GM21723 (cell line): ENCODE measurements at regions not wholly inside any gene's neighbourhood (a gene's known extent, or its start where the extent isn't known, plus 50 kb on each side); places are given as distances from the start of the nearest gene placed in this dataset.
"Not testable (repeated sequence)": the region's sequence is repeated elsewhere in the genome, so short reads cannot be mapped to it uniquely, and the experiment has no call there.

Source experiments
- ATAC-seq: cut with Tn5 transposase; IDR thresholded peaks from one replicate; pipeline ENCODE4 v1.9.1; 2021; ENCODE audit warnings: mild to moderate bottlenecking, moderate library complexity; ENCODE audit not compliant: unreplicated experiment

DNA sequence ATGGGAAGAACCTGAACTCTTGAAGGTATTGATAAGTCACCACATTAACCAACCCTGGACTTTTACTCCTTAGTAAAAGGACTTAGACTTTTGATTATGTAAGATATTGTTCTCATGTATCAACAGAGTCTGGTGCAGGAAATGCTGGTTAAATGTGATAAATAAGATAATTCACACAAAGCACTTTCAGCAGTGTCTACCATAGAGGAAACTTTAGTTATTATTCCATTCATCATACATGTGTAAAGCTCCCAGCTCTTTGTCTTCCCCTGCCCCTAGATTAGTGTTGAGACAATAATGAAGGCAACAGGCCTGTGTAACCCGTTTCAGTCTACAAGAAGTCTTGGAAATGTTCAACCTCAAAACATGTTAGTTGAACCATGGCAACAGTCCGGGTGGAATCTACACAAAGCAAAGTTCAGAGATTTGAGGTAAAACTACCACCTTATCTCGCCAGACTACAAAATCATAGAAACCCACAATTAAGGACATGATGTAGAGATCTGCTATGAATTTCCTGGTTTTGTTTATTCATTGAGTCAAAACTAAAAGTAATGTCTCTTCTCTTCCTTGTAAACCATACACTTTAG lies 109.9 kb upstream of the ADO start:
- no peak for ATAC-seq

DNA sequence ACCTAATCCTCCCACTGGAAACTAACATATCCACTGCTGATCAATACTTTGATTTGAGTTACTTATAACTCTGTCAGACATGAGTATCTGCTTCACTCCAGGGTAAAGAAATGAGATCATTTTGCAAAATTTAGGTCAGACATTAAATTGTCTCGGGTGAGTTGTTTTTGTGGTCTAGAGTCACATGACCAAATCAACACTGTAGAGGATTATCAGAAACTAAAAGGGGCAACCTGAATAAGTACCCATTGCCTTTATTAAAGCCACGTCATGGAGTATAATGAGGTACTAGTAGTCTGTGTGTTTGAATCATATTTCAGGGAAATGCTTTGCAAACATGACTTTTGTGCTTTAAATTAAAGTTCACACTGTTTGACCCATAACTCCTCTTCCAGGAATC lies 107.7 kb upstream of the ADO start:
- no peak for ATAC-seq

DNA sequence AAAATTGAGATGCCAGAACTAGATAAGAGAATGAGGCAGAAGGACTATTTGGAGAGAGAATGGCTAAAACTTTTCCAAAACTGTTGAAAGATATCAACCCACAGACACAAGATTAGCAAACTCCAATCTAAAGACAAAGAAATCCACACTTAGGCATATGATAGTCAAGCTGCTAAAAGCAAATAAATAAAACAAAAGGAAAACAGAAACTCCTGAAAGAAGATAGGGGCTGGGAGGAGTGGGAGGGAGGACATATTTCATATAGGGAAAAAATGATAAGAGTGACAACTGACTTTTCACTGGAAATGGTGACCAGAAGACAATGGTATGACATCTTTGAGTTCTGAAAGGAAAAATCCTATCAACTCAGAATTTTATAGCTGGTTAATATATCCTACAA lies 105.4 kb upstream of the ADO start:
- ATAC-seq, result no peak

DNA sequence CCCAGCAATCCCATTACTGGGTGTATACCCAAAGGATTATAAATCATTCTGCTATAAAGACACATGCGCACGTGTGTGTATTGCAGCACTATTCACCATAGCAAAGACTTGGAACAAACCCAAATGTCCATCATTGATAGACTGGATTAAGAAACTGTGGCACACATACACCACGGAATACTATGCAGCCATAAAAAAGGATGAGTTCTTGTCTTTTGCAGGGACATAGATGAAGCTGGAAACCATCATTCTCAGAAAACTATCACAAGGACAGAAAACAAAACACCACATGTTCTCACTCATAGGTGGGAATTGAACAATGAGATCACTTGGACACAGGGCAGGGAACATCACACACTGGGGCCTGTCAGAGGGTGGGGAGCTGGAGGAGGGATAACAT lies 100.4 kb upstream of the ADO start:
- not testable (repeated sequence) for ATAC-seq

DNA sequence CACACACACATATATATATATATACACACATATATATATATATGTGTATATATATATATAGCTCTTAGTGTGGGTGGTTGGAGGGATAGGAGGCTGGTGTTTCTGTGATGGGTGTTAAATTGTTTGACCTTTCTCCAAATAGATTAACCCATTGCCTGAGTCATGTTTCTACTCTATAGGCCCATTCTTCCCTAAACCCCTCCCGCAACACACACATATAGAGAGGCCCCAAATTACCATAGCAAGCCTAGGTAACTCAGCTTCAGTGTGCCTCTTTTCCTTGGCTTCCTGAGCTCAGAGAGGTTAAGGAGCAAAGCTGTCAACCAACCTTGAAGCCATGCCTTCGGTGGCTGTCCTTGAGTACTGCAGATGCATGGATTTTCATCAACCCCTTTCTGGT lies 98.7 kb upstream of the ADO start:
- ATAC-seq, result no peak

DNA sequence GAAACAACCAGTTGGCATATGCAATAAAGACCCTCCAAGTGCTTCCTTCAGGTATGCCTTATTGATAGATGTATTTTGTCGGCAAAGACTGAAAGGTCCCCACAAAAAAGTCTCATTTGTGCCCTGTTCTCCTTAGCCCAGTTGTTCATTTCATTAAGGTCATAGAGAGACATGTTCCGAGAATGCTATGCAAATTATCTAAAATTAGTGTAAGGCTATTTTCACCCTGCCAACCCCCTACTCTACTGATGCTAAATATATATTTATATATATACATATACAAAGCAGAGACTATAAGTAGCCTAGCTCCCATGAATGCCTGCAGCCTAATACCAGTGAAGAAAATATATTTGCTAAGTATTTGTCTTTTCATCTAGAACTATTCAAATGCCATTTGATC lies 96.7 kb upstream of the ADO start:
- peak; percentile 84 for ATAC-seq

DNA sequence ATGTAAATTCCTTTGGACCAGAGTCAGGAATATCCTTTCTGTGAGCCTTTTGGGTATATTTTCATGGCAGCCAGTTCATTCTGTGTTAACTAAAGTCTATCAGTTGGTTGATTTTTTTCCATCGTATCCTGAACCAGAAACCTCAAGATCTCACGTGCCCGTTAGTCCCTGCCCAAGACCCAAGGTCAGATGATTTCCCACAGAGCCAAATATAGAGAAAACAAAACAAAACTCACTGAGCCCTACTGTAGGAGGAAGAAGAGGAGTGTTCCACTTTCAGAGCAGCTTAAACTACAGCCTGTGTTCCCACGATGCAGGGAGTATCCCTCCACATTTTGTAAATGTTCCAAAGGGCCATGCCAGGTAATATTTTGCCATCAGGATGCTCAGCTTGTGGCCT lies 96.0 kb upstream of the ADO start:
- peak; percentile 58 for ATAC-seq

DNA sequence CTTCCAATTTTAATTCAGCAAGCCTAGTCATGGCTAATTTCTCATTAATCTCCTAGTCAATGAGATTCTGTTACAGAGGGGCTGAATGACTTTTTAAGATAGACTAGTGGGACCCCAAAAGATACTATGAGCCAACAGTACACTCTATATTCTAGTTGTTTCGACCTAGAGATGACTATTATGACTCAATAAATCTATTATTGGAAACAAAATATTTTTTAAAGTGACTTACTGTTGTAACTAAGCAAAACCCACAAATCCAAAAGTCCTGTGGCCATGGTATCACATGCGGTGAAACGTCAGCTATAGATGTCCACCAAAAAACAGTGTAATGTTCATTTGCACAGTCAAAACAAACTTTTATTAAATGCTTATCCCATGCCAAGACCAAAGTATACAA lies 95.3 kb upstream of the ADO start:
- ATAC-seq, result no peak

DNA sequence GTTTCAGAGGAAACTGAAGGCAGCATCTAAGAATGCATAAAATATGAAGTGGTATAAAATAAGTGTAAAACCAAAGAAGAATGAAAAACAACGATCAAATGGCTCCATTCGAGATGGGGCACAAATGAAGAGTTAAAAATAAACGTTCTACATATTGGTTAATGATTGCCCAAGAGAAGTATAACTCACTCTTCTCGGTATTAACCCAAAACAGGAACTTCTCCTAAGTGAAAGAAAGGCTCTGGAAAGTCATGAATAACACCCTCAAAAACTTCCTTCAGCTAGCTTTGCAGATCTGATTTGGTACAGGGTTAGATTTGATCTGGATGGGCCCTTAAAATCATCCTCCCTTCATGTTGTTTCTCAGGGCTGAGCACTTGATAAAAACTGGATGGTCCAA lies 94.3 kb upstream of the ADO start:
- ATAC-seq, result no peak

DNA sequence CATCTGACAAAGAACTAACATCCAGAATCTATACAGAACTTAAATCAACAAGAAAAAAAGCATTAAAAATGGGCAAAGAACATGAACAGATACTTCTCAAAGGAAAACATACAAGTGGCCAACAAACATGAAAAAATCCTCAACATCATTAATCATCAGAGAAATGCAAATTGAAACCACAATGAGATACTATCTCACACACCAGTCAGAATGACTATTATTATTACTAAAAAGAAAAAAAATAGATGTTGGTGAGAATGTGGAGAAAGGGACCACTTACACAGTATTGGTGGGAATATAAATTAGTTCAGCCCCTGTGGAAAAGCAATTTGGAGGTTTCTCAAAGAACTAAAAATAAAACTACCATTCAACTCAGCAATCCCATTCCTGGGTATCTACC lies 89.1 kb upstream of the ADO start:
- no peak for ATAC-seq

DNA sequence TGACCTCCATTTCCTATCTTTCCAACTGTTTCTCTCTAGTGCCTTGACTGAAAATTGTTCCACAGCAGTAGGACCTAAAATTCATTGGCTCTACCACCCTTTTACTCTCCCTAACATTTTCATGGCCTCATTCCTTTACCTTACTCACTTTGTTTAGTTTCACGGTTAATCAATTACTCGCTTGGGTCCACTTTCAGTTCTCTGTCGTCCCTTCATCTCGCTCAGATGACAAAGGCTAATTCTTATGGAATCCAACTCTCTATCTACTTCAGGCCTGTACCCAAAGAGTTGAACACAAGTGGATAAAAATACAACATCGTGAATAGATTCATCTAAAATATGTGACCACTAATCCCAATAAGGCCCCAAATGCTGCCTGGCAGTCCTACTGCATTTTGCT lies 85.9 kb upstream of the ADO start:
- no peak for ATAC-seq

DNA sequence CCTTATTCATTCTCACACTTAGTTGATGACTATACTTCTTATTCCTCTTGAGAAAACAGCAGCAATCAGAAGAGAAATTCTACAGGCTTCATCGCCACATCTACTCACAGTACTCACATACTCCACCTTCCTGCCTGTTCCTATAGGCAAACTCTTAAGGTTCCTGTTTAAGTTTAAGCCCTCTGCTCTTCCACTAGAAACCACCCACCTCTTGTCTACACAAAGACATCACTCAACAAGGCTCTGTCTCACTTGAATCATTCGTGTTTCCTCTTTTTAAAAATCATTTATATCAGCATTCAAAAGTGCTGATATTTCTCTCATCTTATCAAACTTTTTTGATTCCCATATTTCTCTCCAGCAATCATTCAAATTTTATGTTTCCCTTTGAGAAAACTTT lies 85.5 kb upstream of the ADO start:
- no peak for ATAC-seq

DNA sequence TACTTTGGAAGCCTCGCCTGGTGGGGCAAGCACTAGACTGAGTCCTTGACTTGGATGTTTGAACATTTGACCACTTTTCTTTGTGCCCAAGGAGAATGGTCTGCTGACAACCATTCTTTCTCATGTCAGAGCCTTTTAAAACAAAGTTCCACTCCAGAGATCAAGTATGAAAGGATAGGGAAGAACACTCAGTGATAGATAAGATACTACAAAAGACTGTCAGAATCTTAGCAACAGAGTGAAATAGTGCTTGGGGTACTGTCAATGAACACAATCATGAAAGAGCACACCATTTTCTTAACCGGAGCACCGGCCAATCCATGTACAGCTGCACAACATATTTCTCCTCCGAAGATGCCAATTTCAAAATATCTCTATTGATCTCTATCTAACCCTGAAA lies 82.8 kb upstream of the ADO start:
- no peak for ATAC-seq

DNA sequence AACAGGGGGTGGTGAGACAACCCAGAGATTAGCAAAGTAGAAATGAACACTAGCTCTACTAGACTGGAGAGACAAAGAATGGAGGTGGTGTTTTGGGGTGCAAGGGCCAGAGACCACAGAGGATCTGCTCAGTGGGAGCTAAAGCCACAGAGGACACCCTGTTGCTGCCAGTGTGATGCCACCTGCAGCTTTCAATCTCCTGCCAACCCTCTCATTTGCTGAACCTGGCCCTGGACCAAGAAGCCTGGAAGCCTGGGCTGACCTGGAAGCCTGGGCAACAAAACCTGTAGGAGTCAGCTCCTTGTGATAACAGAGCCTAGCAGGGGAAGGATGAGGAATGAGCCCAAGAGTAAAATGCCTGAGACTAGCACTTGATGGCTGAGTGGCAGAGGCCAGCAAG lies 81.1 kb upstream of the ADO start:
- no peak for ATAC-seq

DNA sequence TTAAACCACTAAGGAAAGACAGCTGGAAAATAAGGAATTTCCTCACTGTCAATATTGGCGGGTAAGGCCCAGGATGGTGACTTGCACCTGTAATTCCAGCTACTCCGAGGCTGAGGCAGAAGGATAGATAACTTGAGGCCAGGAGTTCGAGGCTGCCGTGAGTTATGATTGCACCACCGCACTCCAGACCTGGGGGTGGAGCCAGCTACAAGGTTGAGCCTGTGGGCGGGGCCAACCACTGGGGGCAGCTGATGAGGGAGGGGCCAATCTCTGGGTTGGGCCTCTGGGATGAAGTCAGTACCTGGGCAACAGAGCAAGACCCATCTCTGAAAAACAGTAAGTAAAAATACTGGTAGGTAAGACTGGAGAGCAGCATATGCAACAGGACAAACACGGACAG lies 80.1 kb upstream of the ADO start:
- ATAC-seq, result no peak

DNA sequence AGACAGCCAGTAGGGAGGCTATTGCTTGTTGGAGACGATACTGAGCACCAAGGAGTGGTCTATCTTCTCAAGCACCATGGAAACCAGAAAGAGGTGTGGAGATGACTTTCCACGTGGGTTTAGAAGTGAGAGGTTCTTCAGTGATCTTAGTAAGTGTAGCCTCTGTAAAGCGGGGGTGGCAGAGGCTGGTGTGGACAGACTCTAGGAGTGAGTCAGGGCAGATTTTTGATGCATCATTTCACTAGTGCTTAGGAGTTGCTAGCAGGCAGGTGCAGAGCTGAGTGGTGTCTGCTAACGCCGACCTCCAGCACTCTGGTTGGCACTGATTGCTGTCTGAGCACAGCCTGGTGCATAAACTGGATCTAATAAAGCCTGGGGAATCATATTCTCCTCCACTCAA lies 78.4 kb upstream of the ADO start:
- ATAC-seq, result peak; percentile 94

DNA sequence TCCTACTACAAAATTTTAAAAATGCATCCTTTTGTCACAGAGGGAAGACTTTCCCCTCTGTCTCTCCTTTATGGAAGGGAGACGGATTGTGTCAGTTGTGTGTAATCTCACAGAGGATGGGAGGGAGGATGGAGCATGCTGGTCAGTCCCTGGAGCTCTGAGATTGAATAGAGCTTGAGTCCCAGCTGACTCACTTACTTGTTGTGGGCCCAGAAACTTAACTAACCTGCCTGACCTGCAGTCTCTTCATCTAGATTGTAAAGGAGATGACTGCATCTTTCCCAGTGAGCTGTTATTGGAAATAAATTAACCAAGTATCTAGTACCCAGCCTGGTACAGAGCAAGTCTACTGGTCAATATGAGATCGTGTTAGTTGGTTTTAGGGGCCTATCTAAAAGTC lies 77.9 kb upstream of the ADO start:
- no peak for ATAC-seq

DNA sequence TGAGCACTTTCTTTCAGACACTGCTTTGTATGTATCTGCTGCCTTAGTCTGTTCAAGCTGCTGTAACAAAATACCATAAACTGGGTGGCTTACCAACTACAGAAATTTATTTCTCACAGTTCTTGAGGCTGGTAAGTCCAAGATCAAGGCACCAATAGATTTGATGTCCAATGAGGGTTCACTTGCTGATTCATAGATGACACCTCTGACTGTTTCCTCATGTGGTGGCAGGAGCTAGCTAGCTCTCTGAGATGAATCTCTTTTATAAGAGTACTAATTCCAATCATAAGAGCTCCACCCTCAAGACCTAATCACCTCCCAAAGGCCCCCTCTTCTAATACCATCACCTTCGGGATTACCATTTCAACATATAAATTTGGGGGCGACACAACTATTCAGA lies 76.6 kb upstream of the ADO start:
- no peak for ATAC-seq

DNA sequence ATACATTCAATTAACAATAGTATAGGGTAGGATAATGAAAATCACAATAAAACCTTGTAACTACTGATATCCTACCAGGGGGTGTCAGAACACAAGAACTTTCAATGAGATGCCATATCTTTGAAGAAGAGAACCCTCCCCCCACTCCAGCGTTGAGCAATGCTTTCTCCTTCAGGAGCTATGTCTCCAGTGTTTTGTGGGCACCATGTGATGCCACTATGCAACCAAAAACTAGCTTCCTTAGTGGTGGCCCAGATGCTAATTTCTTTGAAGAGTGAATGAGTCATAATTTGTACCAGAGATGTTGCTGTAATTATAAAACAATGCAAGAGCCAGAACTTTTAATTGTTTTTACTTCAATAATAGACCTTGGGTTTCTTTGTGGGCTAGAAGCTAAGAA lies 76.0 kb upstream of the ADO start:
- no peak for ATAC-seq

DNA sequence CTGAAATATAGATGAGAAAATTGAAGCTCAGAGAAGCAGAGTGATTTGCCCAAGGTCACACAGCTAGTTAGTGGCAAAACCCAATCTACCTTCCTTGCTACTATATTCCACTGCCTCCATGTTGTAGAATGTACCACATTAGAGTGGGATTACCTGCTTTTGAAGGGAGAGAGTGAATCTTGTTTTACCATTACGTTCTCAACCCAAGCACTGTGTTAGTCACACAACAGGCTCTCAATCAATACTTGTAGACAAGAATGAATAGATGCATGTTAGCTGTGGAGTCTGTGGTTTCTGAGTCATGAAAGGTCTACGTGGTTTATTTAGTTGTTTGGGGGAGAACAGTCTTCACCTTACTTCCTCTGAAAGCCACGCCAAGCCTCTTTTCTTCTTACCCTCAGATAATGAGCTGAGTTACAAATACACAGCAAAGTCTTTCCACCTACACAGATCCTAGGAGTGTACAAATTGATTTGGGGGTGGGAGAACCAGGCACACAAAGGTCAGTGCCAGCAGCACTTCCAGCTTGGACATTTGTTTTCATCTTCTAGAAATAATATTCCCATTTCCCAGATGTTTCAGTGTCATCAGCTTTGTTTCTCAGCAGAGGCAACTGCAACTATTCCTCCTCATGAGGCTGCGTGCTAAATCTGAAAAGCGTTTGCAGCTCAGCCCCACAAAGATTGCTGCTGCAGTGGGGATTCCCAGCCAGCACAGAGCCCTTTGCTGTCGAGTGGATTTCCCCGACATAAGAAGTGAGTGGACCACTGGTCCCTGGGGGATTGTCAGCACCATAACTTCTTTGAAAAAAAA lies 71.5 kb upstream of the ADO start:
- ATAC-seq, result peak; percentile 85

DNA sequence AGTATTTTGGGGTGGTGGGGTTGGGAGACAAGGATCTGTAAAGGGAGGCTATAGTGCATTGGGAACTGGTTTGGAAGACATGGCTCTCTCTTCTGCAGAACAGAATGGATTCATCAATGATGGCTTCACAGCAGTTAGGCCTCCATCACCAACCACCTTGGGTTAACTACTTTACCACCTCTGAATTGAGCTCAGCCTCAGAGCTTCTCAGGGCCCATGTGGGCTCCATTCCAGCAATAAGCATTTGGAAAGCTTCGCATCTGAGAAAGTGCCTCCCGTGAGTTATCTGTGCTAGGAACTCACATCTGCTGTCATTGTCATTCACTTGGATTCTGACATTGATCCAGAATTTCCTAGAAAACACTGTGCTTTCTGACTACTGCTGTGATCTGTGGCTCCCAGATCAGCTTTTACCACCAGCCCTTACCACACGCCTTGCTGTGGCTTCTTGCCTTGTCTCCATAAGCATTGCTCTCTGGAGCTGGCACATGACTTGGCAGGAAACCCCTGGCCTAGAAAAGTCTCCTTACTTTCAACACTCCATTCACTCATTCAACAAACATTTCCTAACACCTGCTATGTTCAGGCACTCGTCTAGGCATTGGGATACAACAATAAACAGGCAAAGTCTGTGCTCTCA lies 70.7 kb upstream of the ADO start:
- ATAC-seq, result no peak

DNA sequence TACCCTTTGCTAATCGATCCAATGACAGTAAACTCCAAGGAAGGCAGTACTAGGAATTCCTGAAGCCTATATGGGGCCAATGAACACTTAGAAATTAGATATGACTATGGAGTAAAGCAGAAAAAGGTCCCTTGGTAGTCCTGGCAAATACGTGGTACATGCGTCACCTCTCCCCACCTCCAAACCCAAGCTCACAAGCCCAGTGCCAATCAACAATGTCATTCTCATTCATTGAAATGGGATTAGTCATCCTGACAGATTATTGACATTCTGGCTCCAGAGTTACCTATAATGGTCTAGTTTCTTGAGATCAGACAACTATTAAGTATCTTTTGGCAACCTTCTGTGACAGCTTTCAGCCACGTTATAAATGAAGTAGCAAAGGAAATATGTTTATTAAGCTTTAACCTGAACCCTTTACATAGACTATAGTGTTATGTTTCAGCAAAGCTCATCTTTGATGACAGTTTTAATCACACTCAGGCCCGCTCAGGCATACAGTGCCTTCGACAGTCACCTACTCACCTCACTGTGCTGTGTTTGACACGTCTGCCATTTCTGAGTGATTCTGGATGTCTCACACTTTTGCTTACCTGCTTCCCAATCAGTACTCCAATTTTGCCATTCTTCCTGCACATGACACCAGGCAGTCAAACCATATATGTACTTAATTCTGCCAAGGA lies 69.6 kb upstream of the ADO start:
- no peak for ATAC-seq
